ENCODE measurements at regions not wholly inside any gene's neighbourhood (a gene's known extent, or its start where the extent isn't known, plus 50 kb on each side); places are given as distances from the start of the nearest gene placed in this dataset.

- no peak for DNase-seq
Observed at GRCh38 chr7:85564861-85565260, 378.0 kb upstream of the SEMA3D start.

- DNase-seq = no peak
Observed at GRCh38 chr7:85561706-85562105, 374.9 kb upstream of the SEMA3D start.

GRCh38 chr7:85554236-85555178, 367.7 kb upstream of the SEMA3D start:
- DNase-seq = peak; percentile 51

- DNase-seq = no peak
Observed at GRCh38 chr7:85535974-85536729, 349.3 kb upstream of the SEMA3D start.

- no peak for DNase-seq
Observed at GRCh38 chr7:85529831-85530230, 343.0 kb upstream of the SEMA3D start.

GRCh38 chr7:85529201-85529600, 342.3 kb upstream of the SEMA3D start:
- no peak for DNase-seq

- no peak for DNase-seq
Observed at GRCh38 chr7:85528581-85528980, 341.7 kb upstream of the SEMA3D start.

GRCh38 chr7:85525676-85526075, 338.8 kb upstream of the SEMA3D start:
- no peak for DNase-seq

GRCh38 chr7:85522070-85522469, 335.2 kb upstream of the SEMA3D start:
- no peak for DNase-seq

- DNase-seq = no peak
Observed at GRCh38 chr7:85521108-85521694, 334.3 kb upstream of the SEMA3D start.

GRCh38 chr7:85520175-85520574, 333.3 kb upstream of the SEMA3D start:
- DNase-seq = no peak

- no peak for DNase-seq
Observed at GRCh38 chr7:85516675-85517074, 329.8 kb upstream of the SEMA3D start.

- peak; percentile 66 for DNase-seq
Observed at GRCh38 chr7:85512790-85513189, 325.9 kb upstream of the SEMA3D start.

- no peak for DNase-seq
Observed at GRCh38 chr7:85510287-85510686, 323.4 kb upstream of the SEMA3D start.

- no peak for DNase-seq
Observed at GRCh38 chr7:85509476-85509875, 322.6 kb upstream of the SEMA3D start.

GRCh38 chr7:85508642-85509410, 322.0 kb upstream of the SEMA3D start:
- DNase-seq = no peak

- no peak for DNase-seq
Observed at GRCh38 chr7:85498031-85498430, 311.2 kb upstream of the SEMA3D start.

- DNase-seq = no peak
Observed at GRCh38 chr7:85489498-85489897, 302.6 kb upstream of the SEMA3D start.

- DNase-seq = no peak
Observed at GRCh38 chr7:85488406-85488805, 301.6 kb upstream of the SEMA3D start.

- no peak for DNase-seq
Observed at GRCh38 chr7:85483177-85483576, 296.3 kb upstream of the SEMA3D start.

GRCh38 chr7:85480666-85481065, 293.8 kb upstream of the SEMA3D start:
- DNase-seq = no peak

GRCh38 chr7:85479918-85480643, 293.2 kb upstream of the SEMA3D start:
- no peak for DNase-seq
